ENCODE measurements at regions not wholly inside any gene's neighbourhood (a gene's known extent, or its start where the extent isn't known, plus 50 kb on each side); places are given as distances from the start of the nearest gene placed in this dataset.
A peak's percentile ranks its signal among the peaks of the same experiment; 100 is the strongest.

DNA sequence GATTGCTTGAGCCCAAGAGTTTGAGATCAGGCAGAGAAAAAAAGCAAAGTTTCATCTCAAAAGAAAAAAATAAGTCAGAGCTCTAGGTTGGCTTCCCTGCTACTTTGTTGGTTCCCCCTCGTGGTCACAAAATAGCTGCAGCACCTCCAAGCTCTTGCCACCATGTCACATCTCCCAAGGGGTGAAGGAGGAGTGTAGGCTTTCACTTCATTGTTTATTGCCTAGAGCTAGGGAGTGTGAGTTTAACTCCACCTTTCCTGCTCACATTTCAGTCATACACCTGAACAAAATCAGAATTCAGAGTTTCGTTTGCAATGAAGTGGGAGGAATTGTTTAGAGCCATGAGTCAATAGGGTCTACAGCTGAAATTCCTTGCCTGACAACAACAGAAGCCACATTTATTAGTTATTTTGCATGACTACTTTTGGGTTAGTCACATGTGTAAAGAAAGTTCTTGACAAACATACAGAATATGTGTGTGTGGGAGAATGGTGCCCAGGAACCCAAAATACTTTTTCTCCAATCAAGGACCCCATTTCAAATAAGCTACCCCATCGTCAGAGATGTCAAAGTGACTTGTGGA, 56.2 kb upstream of the UFL1 start:
- no peaks in the 10 kb centered on the region for H3K27me3 Mint-ChIP-seq
- no peak overlapping the region for H3K27ac Mint-ChIP-seq
- H3K4me1 ChIP-seq (ENCODE audit: control insufficient read depth, insufficient read depth, low read length, poor library complexity, severe bottlenecking): no peaks in the 10 kb centered on the region
- no peaks in the 10 kb centered on the region for H3K36me3 Mint-ChIP-seq
- H3K9me3 ChIP-seq (ENCODE audit: control insufficient read depth in 2 of 2, low read length in 2 of 2): no peaks in the 10 kb centered on the region
- no peaks in the 10 kb centered on the region for H3K36me3 ChIP-seq (ENCODE audit: control insufficient read depth, insufficient read depth, low read length)
- peak in 1 of 3 donors; percentile 7 for DNase-seq
- no peak overlapping the region for H3K27ac ChIP-seq (ENCODE audit: insufficient read depth, low read length, poor library complexity, severe bottlenecking)
- H3K4me3 ChIP-seq (ENCODE audit: low read depth, low read length): no peak overlapping the region
- no peaks in the 10 kb centered on the region for H3K27me3 ChIP-seq (ENCODE audit: control insufficient read depth, insufficient read depth, low read length)
- no peak overlapping the region for H3K4me3 Mint-ChIP-seq
- H3K9me3 Mint-ChIP-seq: no peaks in the 10 kb centered on the region
- ATAC-seq (ENCODE audit: low read depth in 2 of 2): no peak
- peaks cover 0 to 22% (median 9%) of the 10 kb centered on the region in 4 donors for H3K4me1 Mint-ChIP-seq

DNA sequence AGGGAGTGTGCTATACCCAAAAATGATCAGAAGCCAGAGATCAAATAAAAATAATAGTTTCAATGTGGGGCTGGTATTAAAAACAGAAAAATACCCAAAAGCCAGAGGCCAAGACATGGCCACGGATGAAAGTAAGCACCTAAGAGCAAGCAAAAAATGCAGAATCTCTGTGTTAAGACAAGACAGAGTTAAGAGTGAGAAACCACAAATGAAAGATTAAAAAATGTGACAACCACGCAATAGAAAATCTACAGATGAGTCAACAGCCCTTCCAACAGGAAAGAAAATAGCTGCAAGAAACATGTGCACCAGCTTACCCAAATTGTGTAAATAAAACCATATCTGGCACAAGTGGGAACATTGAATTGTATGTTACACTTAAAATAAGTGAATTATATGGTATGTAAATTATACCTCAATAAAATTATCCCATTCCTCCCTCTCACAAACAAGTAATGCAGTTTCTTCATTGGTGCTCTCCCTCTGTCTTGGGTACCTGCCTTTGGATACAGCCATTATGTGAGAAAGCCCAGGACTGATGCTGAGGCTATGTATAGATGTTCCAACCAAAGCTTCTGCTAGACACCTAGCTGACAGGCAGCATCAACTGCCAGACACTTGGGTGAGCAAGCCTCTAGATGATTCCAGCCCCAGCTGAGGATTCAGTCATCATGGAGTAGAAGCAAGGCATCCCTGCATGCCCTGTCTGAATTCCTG, 55.3 kb upstream of the UFL1 start:
- no peaks in the 10 kb centered on the region for H3K36me3 Mint-ChIP-seq
- no peaks in the 10 kb centered on the region for H3K27me3 Mint-ChIP-seq
- peak overlapping the region in 2 of 3 donors; percentile 9 to 43 for H3K27ac Mint-ChIP-seq
- no peak for ATAC-seq (ENCODE audit: low read depth in 2 of 2)
- no peaks in the 10 kb centered on the region for H3K36me3 ChIP-seq (ENCODE audit: control insufficient read depth, insufficient read depth, low read length)
- H3K4me3 Mint-ChIP-seq: no peak overlapping the region
- no peaks in the 10 kb centered on the region for H3K4me1 ChIP-seq (ENCODE audit: control insufficient read depth, insufficient read depth, low read length, poor library complexity, severe bottlenecking)
- H3K4me3 ChIP-seq (ENCODE audit: low read depth, low read length): peak overlapping the region; percentile 30
- H3K27me3 ChIP-seq (ENCODE audit: control insufficient read depth, insufficient read depth, low read length): no peaks in the 10 kb centered on the region
- H3K27ac ChIP-seq (ENCODE audit: insufficient read depth, low read length, poor library complexity, severe bottlenecking): no peak overlapping the region
- peaks cover 0 to 22% (median 9%) of the 10 kb centered on the region in 4 donors for H3K4me1 Mint-ChIP-seq
- peak in 2 of 3 donors; percentile 1 to 47 for DNase-seq
- no peaks in the 10 kb centered on the region for H3K9me3 ChIP-seq (ENCODE audit: control insufficient read depth in 2 of 2, low read length in 2 of 2)
- H3K9me3 Mint-ChIP-seq: no peaks in the 10 kb centered on the region

DNA sequence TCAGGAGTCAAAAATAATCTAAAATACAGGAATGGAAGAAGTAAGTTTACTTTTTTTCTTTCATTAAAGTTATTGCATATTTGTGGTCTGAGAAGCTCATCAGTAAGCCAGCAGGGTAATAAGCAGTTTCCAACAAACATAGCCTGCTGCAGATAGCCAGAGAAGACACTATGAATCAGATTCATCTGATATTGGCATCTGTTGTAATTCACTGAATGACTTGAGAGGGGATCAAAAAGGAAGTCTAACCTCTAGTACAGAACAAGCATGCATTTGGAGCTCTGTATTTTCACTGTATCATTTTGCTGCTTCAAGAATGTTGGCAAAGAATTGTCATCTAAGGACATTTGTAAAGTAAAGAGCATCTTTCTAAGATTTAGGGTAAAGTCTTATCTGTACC, 53.8 kb upstream of the UFL1 start:
- Mint-ChIP-seq H3K27ac (peak overlapping the region in 1 of 3 donors; percentile 22), H3K4me1 (peaks cover 0 to 22% (median 9%) of the 10 kb centered on the region in 4 donors), H3K4me3 (no peak overlapping the region), H3K27me3 (no peaks in the 10 kb centered on the region), H3K9me3 (peaks cover 0 to 11% (median 0%) of the 10 kb centered on the region in 7 donors), H3K36me3 (no peaks in the 10 kb centered on the region)
- Histone ChIP-seq H3K27ac (ENCODE audit: insufficient read depth, low read length, poor library complexity, severe bottlenecking) (no peak overlapping the region), H3K36me3 (ENCODE audit: control insufficient read depth, insufficient read depth, low read length) (no peaks in the 10 kb centered on the region), H3K4me3 (ENCODE audit: low read depth, low read length) (no peak overlapping the region), H3K4me1 (ENCODE audit: control insufficient read depth, insufficient read depth, low read length, poor library complexity, severe bottlenecking) (no peaks in the 10 kb centered on the region), H3K27me3 (ENCODE audit: control insufficient read depth, insufficient read depth, low read length) (no peaks in the 10 kb centered on the region), H3K9me3 (ENCODE audit: control insufficient read depth in 2 of 2, low read length in 2 of 2) (no peaks in the 10 kb centered on the region)
- ATAC-seq (ENCODE audit: low read depth in 2 of 2) (no peak), DNase-seq (no peak)

DNA sequence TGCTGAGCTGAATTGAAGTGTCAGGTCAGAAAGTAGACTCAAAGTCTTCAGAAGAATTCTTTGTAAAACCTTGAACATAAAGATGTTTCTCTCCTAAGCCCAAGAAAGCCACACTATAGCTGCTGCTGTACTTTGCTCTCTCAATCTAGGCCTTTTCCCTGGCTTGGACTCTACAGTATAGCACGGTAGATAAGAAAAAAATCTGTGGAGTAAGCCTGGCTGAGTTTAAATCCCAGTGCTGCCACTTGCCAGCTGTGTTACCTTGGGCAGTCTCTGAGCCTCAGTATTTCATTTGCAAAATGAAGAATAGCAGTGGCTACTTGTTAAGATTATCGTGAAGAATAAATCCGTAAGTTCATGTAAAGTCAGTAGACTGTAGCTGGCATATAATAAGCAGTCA, 53.3 kb upstream of the UFL1 start:
- Histone ChIP-seq H3K27me3 (ENCODE audit: control insufficient read depth, insufficient read depth, low read length) (no peaks in the 10 kb centered on the region), H3K4me3 (ENCODE audit: low read depth, low read length) (no peak overlapping the region), H3K4me1 (ENCODE audit: control insufficient read depth, insufficient read depth, low read length, poor library complexity, severe bottlenecking) (no peaks in the 10 kb centered on the region), H3K27ac (ENCODE audit: insufficient read depth, low read length, poor library complexity, severe bottlenecking) (no peak overlapping the region), H3K9me3 (ENCODE audit: control insufficient read depth in 2 of 2, low read length in 2 of 2) (no peaks in the 10 kb centered on the region), H3K36me3 (ENCODE audit: control insufficient read depth, insufficient read depth, low read length) (no peaks in the 10 kb centered on the region)
- Mint-ChIP-seq H3K4me3 (no peak overlapping the region), H3K27me3 (no peaks in the 10 kb centered on the region), H3K9me3 (peaks cover 0 to 16% (median 2%) of the 10 kb centered on the region in 7 donors), H3K4me1 (peaks cover 0 to 22% (median 9%) of the 10 kb centered on the region in 4 donors), H3K36me3 (no peaks in the 10 kb centered on the region), H3K27ac (peak overlapping the region in 1 of 3 donors; percentile 22)
- DNase-seq (no peak), ATAC-seq (ENCODE audit: low read depth in 2 of 2) (no peak)

DNA sequence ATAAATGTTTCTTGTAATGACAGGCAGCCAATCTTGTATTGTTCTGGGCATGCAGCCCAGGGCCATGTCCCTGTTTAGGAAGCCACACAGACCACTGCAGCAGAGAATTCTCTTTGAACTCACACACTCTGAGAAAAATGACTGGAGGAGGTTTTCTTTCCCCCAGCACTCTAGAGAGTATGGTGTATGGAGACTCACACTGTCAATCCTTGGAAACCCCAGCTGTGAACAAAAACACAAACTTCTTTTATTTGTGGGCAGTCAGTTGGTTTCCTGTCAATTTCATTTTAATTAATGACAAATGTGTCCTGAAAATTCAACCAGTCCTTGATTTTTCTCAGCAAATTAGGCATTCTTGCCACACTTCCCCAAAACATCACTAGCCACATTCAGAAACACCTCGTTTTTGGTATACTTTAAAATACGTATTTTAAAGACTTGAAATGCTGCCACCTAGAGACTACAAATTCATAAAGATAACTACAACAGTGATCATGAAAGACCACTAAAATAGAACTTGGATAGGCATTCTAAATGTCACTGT, 52.9 kb upstream of the UFL1 start:
- H3K9me3 ChIP-seq (ENCODE audit: control insufficient read depth in 2 of 2, low read length in 2 of 2): no peaks in the 10 kb centered on the region
- peaks cover 0 to 22% (median 9%) of the 10 kb centered on the region in 4 donors for H3K4me1 Mint-ChIP-seq
- H3K36me3 Mint-ChIP-seq: no peaks in the 10 kb centered on the region
- no peaks in the 10 kb centered on the region for H3K27me3 ChIP-seq (ENCODE audit: control insufficient read depth, insufficient read depth, low read length)
- H3K27ac ChIP-seq (ENCODE audit: insufficient read depth, low read length, poor library complexity, severe bottlenecking): no peak overlapping the region
- H3K36me3 ChIP-seq (ENCODE audit: control insufficient read depth, insufficient read depth, low read length): no peaks in the 10 kb centered on the region
- ATAC-seq (ENCODE audit: low read depth in 2 of 2): no peak
- H3K9me3 Mint-ChIP-seq: peaks cover 0 to 21% (median 2%) of the 10 kb centered on the region in 7 donors
- H3K27ac Mint-ChIP-seq: no peak overlapping the region
- no peak overlapping the region for H3K4me3 Mint-ChIP-seq
- DNase-seq: no peak
- H3K4me3 ChIP-seq (ENCODE audit: low read depth, low read length): no peak overlapping the region
- H3K4me1 ChIP-seq (ENCODE audit: control insufficient read depth, insufficient read depth, low read length, poor library complexity, severe bottlenecking): no peaks in the 10 kb centered on the region
- no peaks in the 10 kb centered on the region for H3K27me3 Mint-ChIP-seq

DNA sequence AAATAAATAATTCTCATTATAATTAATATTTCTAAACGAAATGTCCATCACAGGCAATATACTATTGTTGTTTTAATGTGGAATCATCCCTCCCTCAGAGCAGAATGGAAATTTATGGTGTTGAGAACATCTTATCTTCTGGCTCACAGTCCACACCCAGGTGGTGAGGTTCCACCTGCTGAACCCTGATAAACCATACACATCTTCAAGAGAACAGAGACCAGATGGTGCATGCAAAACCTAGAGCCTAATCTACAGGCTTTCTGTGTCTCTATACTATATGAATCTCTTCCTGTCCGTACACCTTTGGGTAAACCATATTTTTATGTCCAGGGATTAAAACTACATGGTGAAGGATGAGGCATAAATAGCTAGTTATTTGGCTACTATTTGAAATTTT, 52.3 kb upstream of the UFL1 start:
- no peaks in the 10 kb centered on the region for H3K4me1 ChIP-seq (ENCODE audit: control insufficient read depth, insufficient read depth, low read length, poor library complexity, severe bottlenecking)
- Mint-ChIP-seq H3K27me3 (no peaks in the 10 kb centered on the region), H3K27ac (peak overlapping the region in 1 of 3 donors; percentile 32), H3K36me3 (no peaks in the 10 kb centered on the region), H3K4me3 (no peak overlapping the region), H3K4me1 (peaks cover 0 to 22% (median 9%) of the 10 kb centered on the region in 4 donors), H3K9me3 (peaks cover 0 to 25% (median 2%) of the 10 kb centered on the region in 7 donors)
- ATAC-seq (ENCODE audit: low read depth in 2 of 2) (no peak), DNase-seq (no peak)
- H3K36me3 ChIP-seq (ENCODE audit: control insufficient read depth, insufficient read depth, low read length): no peaks in the 10 kb centered on the region
- H3K9me3 ChIP-seq (ENCODE audit: control insufficient read depth in 2 of 2, low read length in 2 of 2): no peaks in the 10 kb centered on the region
- no peak overlapping the region for H3K4me3 ChIP-seq (ENCODE audit: low read depth, low read length)
- no peak overlapping the region for H3K27ac ChIP-seq (ENCODE audit: insufficient read depth, low read length, poor library complexity, severe bottlenecking)
- no peaks in the 10 kb centered on the region for H3K27me3 ChIP-seq (ENCODE audit: control insufficient read depth, insufficient read depth, low read length)

DNA sequence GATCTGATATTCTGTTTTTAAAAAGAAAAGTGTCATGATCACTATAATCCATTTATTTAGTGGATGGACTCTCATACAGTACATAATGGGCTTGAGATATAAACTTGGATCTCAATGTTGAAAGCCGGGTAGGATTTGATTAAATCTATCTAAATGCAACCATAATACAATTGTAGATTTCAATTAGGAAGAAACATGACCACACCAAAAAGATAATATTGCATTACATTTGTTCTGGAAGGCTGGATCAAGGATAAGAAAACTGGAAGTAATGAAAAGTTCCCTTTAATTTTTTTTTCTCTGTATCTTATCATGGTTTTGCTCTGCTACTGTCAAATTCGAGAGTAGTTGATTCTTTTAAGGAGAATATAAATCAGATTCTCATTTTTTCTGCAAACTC, 51.3 kb upstream of the UFL1 start:
- no peak overlapping the region for H3K4me3 ChIP-seq (ENCODE audit: low read depth, low read length)
- H3K4me1 ChIP-seq (ENCODE audit: control insufficient read depth, insufficient read depth, low read length, poor library complexity, severe bottlenecking): no peaks in the 10 kb centered on the region
- H3K4me1 Mint-ChIP-seq: peaks cover 0 to 19% (median 9%) of the 10 kb centered on the region in 4 donors
- DNase-seq (no peak), ATAC-seq (ENCODE audit: low read depth in 2 of 2) (no peak)
- H3K4me3 Mint-ChIP-seq: no peak overlapping the region
- H3K36me3 Mint-ChIP-seq: no peaks in the 10 kb centered on the region
- no peaks in the 10 kb centered on the region for H3K27me3 Mint-ChIP-seq
- H3K27me3 ChIP-seq (ENCODE audit: control insufficient read depth, insufficient read depth, low read length): no peaks in the 10 kb centered on the region
- H3K27ac ChIP-seq (ENCODE audit: insufficient read depth, low read length, poor library complexity, severe bottlenecking): no peak overlapping the region
- H3K9me3 Mint-ChIP-seq: peaks cover 4 to 34% (median 9%) of the 10 kb centered on the region in 7 donors
- H3K36me3 ChIP-seq (ENCODE audit: control insufficient read depth, insufficient read depth, low read length): no peaks in the 10 kb centered on the region
- H3K27ac Mint-ChIP-seq: no peak overlapping the region
- H3K9me3 ChIP-seq (ENCODE audit: control insufficient read depth in 2 of 2, low read length in 2 of 2): peaks cover 0 to 2% of the 10 kb centered on the region in 2 experiments

Data from CD4-positive, CD25-positive, alpha-beta regulatory T cell (primary cell).